ENCODE measurements at regions not wholly inside any gene's neighbourhood (a gene's known extent, or its start where the extent isn't known, plus 50 kb on each side); places are given as distances from the start of the nearest gene placed in this dataset.

DNA sequence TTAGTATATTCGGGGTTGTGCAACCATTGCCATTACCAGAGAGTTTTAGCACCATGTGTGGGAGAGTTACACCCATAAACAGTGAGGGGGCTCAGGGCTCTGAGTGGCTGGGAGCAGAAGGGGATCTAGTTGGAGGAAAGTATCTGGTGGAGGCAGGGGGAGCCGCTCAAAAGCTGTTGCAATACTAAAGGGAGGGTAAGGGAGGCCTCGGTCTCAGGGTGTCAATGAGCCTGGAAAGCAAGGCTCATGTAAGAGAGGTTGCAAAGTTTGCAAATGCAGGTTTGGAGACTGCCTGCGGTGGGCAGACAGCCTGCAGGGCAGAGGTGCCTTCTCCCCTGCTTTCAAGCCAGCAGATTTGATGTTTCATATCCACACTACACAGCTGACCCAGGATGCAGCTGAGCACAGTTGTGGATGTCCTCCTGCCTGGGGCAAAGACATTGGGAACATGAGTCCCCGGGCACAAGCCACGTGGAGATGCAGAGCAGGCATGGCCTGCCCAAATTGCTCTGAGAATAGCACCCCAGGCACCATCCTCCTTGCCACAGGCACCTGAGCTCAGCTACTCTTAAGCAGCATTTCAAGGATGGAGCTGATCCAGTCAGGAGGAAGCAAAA, 181.4 kb downstream of the TLE3 start:
- H3K27me3 ChIP-seq: no peaks in the 10 kb centered on the region
- H3K27ac ChIP-seq: no peak overlapping the region
- H3K36me3 ChIP-seq: no peaks in the 10 kb centered on the region
- no peaks in the 10 kb centered on the region for H3K9me3 ChIP-seq
- no peaks in the 10 kb centered on the region for H3K4me1 ChIP-seq
- intact Hi-C loops (cut with DNase I): no loop called here
- DNase-seq (ENCODE audit: extremely low spot score in 2 of 2): no peak
- no peak overlapping the region for H3K4me3 ChIP-seq
- TF ChIP-seq POLR2A (IDR thresholded peaks at IDR 0.05): no peak
- TF ChIP-seq, protein P1, sequence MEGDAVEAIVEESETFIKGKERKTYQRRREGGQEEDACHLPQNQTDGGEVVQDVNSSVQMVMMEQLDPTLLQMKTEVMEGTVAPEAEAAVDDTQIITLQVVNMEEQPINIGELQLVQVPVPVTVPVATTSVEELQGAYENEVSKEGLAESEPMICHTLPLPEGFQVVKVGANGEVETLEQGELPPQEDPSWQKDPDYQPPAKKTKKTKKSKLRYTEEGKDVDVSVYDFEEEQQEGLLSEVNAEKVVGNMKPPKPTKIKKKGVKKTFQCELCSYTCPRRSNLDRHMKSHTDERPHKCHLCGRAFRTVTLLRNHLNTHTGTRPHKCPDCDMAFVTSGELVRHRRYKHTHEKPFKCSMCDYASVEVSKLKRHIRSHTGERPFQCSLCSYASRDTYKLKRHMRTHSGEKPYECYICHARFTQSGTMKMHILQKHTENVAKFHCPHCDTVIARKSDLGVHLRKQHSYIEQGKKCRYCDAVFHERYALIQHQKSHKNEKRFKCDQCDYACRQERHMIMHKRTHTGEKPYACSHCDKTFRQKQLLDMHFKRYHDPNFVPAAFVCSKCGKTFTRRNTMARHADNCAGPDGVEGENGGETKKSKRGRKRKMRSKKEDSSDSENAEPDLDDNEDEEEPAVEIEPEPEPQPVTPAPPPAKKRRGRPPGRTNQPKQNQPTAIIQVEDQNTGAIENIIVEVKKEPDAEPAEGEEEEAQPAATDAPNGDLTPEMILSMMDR (IDR thresholded peaks at IDR 0.05): no peak
- no peak for TF ChIP-seq POLR2AphosphoS5 (IDR thresholded peaks at IDR 0.05; ENCODE audit: insufficient read depth in 1 of 2, low read depth in 1 of 2)

DNA sequence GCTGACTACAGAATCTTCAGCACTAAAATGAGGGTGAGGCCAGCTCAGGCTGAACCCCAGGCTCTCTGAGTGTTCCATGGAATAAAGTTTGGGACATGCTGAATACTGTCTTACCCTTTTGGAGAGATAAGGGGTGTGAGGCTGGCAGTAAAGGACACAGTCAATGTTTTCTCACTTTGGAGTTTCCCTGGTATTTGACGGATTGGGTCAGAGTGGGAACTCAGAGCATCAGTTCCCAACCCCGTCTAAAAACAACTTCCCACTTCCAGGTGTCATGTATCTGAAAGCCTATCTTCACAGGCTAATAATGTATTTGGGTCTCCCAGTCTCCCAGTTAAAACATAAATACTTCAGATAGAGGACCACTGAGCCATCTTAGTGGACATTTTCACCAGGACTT, 180.7 kb downstream of the TLE3 start:
- Histone ChIP-seq H3K9me3 (no peaks in the 10 kb centered on the region), H3K4me3 (no peak overlapping the region), H3K27ac (no peak overlapping the region), H3K4me1 (no peaks in the 10 kb centered on the region), H3K36me3 (no peaks in the 10 kb centered on the region), H3K27me3 (no peaks in the 10 kb centered on the region)
- intact Hi-C loops (cut with DNase I): no loop called here
- no peak for TF ChIP-seq POLR2AphosphoS5 (IDR thresholded peaks at IDR 0.05; ENCODE audit: insufficient read depth in 1 of 2, low read depth in 1 of 2)
- no peak for TF ChIP-seq POLR2A (IDR thresholded peaks at IDR 0.05)
- TF ChIP-seq, protein P1 (IDR thresholded peaks at IDR 0.05): no peak
- no peak for DNase-seq (ENCODE audit: extremely low spot score in 2 of 2)

DNA sequence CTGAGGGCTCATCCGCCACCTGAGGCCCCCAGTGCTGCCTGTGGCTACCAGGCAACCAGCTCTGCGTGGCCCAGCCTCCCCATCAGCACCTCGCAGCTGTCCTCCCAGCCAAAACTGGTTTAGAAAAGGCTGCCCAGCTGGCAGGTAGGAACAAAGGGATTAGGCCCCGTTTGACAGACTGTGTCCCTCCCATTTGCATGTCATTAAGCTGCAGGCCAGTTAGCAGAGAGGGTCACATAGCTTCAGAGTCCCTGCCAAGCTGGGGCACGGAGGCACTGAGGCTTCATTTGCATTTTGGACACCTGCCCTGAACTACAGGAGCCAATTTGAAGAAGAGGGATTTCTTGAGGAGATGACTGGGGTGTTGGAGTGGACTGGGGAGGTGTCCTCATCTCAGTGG, 177.9 kb downstream of the TLE3 start:
- Histone ChIP-seq H3K27ac (no peak overlapping the region), H3K4me3 (no peak overlapping the region), H3K4me1 (no peaks in the 10 kb centered on the region), H3K27me3 (no peaks in the 10 kb centered on the region), H3K9me3 (peaks cover 7% of the 10 kb centered on the region), H3K36me3 (no peaks in the 10 kb centered on the region)
- no peak for DNase-seq (ENCODE audit: extremely low spot score in 2 of 2)
- intact Hi-C loops (cut with DNase I): no loop called here
- TF ChIP-seq POLR2A (IDR thresholded peaks at IDR 0.05) (no peak), POLR2AphosphoS5 (IDR thresholded peaks at IDR 0.05; ENCODE audit: insufficient read depth in 1 of 2, low read depth in 1 of 2) (no peak)
- TF ChIP-seq, protein P1 (IDR thresholded peaks at IDR 0.05): no peak

DNA sequence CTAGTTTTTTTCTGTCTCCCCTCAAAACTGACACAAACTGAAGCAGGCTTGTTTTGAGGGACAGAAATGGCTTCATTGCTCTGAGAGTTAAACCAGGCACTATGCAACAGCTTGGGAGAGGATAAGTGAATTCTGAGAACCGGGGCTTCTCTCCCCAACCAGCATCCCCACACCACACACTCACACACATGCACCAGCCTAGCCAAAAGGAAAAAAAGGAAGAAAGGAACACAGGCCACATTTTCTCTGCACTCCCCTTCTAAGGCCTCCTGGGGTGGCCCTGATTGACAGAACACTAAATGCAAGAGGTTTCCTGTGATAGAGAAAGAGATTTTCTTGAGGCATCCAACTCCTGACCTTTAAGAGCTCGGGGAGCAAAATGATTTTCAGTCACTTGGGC, 177.5 kb downstream of the TLE3 start:
- no peaks in the 10 kb centered on the region for H3K4me1 ChIP-seq
- TF ChIP-seq POLR2A (IDR thresholded peaks at IDR 0.05) (no peak), POLR2AphosphoS5 (IDR thresholded peaks at IDR 0.05; ENCODE audit: insufficient read depth in 1 of 2, low read depth in 1 of 2) (no peak)
- peaks cover 11% of the 10 kb centered on the region for H3K9me3 ChIP-seq
- intact Hi-C loops (cut with DNase I): no loop called here
- H3K27ac ChIP-seq: no peak overlapping the region
- no peaks in the 10 kb centered on the region for H3K27me3 ChIP-seq
- H3K36me3 ChIP-seq: no peaks in the 10 kb centered on the region
- no peak overlapping the region for H3K4me3 ChIP-seq
- DNase-seq (ENCODE audit: extremely low spot score in 2 of 2): no peak

DNA sequence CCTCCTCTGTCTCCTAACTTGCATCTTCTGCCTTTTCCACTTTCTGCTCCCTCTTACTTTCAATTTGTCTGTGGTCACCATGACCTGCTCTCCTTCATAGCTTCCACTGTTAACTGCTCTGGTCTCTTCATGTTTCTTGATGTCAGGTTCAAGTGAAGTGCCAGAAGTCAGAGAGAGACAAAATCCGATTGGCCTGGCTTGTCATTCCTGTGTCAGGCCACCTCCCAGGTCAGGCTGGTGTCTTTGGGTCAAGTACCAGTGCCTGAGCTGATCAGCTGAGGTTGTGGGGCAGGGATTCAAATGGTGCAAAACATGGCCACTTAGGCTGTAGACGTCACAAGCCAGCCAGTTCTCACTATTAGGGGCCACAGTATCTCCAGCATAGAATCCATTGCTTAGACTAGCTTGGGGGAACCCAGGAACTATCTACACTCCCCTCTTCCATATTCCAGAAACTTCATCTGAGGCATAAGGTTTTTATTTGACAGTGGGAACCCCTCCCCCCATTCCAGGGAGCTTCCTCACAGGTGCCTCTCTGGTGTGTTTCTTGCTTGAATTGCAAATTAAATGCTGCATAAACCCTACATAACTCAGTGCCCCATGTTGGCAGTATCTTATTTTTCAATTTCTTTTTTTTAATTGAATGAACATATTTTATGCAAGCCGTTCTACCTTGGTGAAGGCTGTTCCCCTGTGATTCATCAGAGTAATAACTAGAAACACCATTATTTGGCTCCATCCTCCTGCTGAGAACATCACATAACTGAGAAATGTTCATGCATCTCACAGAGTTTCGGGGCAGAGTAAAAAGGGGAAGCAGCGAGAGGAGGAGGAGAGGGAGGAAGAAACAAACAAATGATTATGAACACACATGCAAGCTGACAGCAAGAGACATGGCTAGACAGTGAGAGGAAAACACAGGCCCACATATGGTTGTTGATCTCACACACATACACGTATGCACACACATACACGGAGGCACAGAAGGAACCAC, 175.8 kb downstream of the TLE3 start:
- Histone ChIP-seq H3K27me3 (no peaks in the 10 kb centered on the region), H3K4me1 (no peaks in the 10 kb centered on the region), H3K9me3 (peaks cover 11% of the 10 kb centered on the region), H3K36me3 (no peaks in the 10 kb centered on the region), H3K4me3 (no peak overlapping the region), H3K27ac (no peak overlapping the region)
- TF ChIP-seq POLR2A (IDR thresholded peaks at IDR 0.05) (no peak), POLR2AphosphoS5 (IDR thresholded peaks at IDR 0.05; ENCODE audit: insufficient read depth in 1 of 2, low read depth in 1 of 2) (no peak)
- TF ChIP-seq, protein P1 (IDR thresholded peaks at IDR 0.05): no peak
- intact Hi-C loops (cut with DNase I): no loop called here
- DNase-seq (ENCODE audit: extremely low spot score in 2 of 2): peak; percentile 49 to 61

Measured in vagina (tissue), 2 donors.